Upper lobe of left lung (tissue), 4 donors: ENCODE measurements at regions not wholly inside any gene's neighbourhood (a gene's known extent, or its start where the extent isn't known, plus 50 kb on each side); places are given as distances from the start of the nearest gene placed in this dataset.
"Not testable (repeated sequence)": the region's sequence is repeated elsewhere in the genome, so short reads cannot be mapped to it uniquely, and the experiment has no call there.

Source experiments
- CTCF ChIP-seq, 6 experiments: fragments of 450-650 bp in 4 of 6; fragments of 200-600 bp in 2 of 6; sonication (generic) in 2 of 6; IDR thresholded peaks; one replicate each; pipeline ENCODE4 v1.5.1; 2016 to 2019; ENCODE audit warnings: antibody characterized with exemption in 6 of 6
- POLR2AphosphoS5 ChIP-seq, 2 donors: sonication (generic); formaldehyde crosslinking; IDR thresholded peaks; one replicate each; pipeline ENCODE4 v1.5.1; 2017; ENCODE audit warnings: antibody characterized with exemption in 2 of 2

GRCh38 chr7:149674728-149675385 is 98.5 kb downstream of the ZNF467 start:
- TF ChIP-seq POLR2AphosphoS5, CTCF (IDR thresholded peaks at IDR 0.05): not testable (repeated sequence)
